Stimulated activated CD4-positive, alpha-beta T cell treated with anti-CD3 and anti-CD28 coated beads, Interleukin-1b, Interleukin-23, amount 100 ng/mL, for 48 hours (primary cell): ENCODE measurements at regions not wholly inside any gene's neighbourhood (a gene's known extent, or its start where the extent isn't known, plus 50 kb on each side); places are given as distances from the start of the nearest gene placed in this dataset.

Source experiments
- DNase-seq: peaks from one replicate; pipeline ENCODE4 v3.0.0-alpha.2; 2020

DNA sequence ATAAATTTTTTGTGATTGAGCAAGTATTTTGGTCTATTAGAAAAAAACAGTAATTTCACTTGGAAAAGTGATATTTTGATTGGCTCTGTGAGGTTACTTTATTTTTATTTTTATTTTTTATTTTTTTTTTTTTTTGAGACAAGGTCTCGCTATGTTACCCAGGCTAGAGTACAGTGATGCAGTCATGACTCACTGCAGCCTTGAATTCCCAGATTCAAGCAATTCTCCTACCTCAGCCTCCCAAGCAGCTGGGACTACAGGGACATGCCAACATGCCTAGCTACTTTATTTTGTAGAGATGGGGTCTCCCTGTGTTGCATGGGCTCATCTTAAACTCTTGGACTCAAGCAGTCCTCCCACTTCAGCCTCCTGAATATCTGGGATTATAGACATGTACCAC is 60.9 kb upstream of the MGAT5 start:
- no peak for DNase-seq

DNA sequence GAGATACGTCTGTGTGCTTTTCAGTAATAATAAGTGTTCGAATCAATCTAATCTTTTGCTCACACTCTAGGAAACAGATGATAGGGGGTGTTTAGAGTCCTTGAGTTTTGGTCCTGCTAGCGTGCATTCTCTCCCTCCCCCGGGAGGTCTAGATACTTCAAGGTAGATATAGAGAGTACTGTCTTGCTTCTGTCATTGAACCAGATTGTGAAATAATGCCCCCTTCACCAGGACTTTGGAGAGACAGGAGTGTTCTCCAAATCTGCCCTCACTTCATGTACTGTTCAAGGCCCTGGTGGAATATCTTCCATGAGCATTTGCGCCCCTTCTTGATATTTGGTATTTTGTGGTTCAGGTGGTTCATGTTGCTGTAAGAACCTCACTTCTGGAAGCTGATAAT is 59.4 kb upstream of the MGAT5 start:
- DNase-seq = no peak

DNA sequence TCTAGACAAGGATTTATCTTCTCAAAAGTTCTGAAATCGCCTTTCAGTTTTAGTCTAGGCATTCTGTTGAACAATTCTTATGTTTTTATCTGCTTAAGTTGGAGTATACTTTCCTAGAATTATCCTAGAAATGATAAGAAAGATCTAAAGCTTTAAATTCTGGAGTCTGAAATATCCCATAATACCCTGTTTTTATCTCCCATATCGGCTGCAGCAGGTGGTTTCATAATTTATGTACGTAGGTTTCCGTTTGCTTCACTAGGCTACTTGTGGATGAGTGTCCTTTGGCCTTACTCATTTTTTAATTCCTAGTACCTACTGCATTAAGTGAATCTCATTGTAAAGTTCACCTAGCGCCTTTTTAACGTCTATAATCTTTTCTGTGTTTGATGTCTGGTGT is 58.5 kb upstream of the MGAT5 start:
- no peak for DNase-seq

DNA sequence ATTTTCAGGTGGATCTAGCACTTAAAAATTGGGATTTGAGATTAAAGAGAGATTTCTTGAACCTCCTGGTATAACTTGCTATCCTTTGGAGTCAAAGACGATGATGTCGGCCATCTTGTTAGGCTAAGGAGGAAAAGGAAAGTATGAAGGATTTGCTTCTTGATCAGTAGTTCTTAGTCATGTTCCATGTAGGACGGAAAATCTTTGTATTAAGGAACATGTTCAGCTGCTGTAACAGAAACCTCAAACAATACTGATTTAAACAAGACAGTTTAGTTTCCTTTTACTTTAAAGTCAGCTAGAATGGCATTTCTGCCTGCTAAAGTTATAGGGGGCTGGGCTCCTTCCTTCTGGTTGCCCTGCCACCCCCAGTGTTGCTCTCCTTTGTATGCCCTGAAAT is 56.4 kb upstream of the MGAT5 start:
- DNase-seq = no peak

DNA sequence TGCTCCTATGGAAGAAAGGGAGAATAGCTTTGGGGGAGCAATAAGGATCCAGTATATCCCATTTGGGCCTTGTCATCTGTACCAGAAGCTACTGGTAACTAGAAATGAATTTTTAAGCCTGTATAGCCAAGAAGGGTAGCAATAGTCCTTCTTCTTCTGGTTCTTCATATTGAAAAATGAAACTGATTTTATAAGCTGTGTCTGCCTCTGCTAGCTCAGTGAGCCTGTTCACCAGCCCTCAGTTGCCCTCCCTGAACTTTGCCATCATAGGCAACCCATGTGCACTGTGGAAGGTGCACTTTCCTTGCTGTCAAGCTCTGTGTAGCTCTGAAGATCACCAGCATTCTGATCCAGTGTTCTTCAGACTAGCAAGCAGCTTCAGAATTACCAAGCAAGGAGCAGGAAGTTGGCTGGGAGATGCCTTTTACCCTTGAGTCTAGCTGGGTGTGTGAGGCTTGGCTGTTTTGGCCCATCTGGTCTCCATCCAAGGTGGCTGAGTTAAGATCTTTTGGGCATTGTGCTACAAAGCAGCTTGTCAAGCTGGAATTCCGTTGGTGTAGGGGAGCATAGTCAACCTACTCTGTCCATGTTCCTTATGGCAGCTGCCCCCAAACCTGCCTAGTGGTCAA is 55.8 kb upstream of the MGAT5 start:
- DNase-seq = no peak

DNA sequence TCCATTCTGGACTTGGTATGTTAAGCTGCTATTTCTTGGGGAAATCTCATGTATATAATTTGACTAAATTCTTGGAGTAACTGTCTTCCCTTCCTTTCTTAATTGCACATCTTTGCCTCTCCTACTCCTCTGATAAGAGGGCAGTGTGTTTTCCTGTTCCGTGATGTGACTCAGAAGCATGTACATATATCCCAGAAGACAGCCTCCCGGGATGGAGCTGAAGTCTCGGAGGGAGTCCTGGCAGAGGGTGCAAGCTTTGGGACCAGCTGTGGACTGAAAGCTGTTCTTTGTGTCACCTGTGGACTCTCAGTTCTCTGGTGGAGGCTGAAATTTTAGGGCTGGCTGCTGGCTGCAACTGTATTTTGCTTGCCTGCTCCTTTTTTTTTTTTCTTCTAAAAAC is 54.7 kb upstream of the MGAT5 start:
- DNase-seq = no peak

DNA sequence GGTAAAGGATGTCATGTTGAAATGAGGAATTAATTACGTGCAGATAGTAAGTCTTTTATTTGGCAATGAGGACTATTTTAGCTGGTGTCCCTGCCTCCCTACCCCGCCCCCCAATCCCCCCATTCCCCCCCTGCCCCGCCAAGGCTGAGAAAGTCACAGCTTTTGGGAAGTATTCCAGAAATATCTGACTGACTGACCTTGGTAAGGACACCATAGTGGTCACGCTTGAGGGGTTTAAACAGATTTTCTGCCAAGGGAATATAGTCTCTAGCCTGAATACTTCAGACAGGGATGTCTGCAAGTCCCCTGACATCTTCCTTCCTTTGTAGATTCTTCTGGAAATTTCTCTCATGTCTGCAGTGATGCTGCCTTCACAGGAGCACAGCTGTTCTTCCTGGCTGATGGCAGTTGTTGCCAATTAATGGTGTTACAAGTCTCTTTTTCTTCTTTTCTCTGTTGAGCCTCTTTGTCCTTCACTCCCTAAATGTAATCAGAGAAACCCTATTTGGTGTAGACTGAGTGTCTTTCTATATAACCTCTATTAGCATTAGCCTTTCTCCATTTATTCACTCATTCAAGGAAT is 53.7 kb upstream of the MGAT5 start:
- DNase-seq = no peak

DNA sequence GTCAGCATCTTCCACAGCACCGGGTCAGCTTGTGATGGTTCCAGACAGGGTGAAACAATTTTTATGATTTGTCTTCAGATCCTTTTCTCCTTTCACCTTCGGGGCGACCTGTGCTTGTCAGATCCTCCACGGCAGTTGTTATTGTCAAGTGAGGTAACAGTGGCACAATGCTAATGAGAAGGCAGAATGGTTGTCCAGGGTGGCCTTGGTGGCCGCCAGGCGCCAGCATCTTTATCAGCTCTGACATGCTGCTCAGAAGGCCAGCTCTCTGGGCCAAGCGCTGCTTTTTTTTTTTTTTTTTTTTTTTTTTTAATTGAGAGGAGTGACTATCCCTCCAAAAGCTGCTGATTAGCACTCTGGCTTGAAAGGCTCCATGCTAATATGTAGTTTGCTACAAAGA is 52.3 kb upstream of the MGAT5 start:
- DNase-seq = no peak

DNA sequence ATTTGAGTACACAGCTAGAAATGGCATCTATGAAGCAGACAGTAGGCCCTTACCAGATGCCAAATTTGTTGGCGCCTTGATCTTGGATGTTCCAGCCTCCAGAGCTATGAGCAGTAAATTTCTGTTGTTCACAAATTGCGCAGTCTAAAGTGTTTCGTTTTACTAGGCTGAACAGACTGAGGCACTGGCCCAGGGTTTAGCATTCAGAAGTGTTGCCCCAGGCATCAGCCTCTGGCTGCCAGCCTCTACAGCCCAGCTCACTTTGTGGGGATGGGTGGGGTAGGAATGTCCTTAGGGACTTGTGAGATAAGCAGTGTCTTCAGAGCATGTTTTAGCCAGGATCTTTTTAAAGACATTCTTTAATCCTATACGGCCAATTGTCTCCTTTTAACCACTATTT is 51.5 kb upstream of the MGAT5 start:
- DNase-seq = no peak

DNA sequence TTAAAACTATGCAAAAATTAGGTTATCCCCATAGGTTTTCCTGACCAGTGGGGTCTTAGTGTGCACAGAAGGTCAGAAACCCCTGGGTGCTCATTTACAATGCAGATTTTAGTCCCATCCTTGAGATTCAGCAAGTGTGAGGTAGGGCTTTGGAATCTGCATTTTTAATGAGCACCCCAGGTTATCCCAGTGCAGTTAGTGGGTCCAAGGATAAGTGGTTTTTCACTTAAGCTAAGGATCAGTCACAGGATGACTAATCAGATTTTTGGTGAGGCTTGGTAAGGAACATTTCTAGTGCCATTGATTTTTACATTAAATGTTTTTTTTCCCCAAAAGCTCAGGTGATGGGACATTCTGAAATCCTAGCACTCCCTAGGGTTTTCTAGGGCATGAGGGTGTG is 50.7 kb upstream of the MGAT5 start:
- no peak for DNase-seq
